Left lung (tissue), 4 donors: ENCODE measurements at regions not wholly inside any gene's neighbourhood (a gene's known extent, or its start where the extent isn't known, plus 50 kb on each side); places are given as distances from the start of the nearest gene placed in this dataset.

Experiments
- ATAC-seq: fragments of 200-7000 bp; cut with Tn5 transposase; one replicate; pipeline ENCODE4 v1.9.1; 2020; ENCODE audit warnings: moderate library complexity
- DNase-seq, 4 donors: peaks; one replicate each; pipeline ENCODE4 v3.0.0-alpha.2; 2013 to 2020
- H3K27ac ChIP-seq, 2 donors: fragments of 200-600 bp; sonication (generic) in 1 of 2; one replicate each; pipeline versions ENCODE4 v1.5.0 to v1.8.0; 2020 to 2021
- H3K27me3 ChIP-seq, 2 donors: fragments of 200-600 bp; sonication (generic) in 1 of 2; one replicate each; pipeline versions ENCODE4 v1.5.0 to v1.8.0; 2020 to 2021
- H3K36me3 ChIP-seq, 2 donors: fragments of 200-600 bp; sonication (generic) in 1 of 2; one replicate each; pipeline versions ENCODE4 v1.5.0 to v1.8.0; 2020 to 2021
- H3K4me1 ChIP-seq, 2 donors: fragments of 200-600 bp; one replicate each; pipeline ENCODE4 v1.8.0; 2021
- H3K4me3 ChIP-seq, 2 donors: fragments of 200-600 bp; sonication (generic) in 1 of 2; one replicate each; pipeline versions ENCODE4 v1.5.0 to v1.8.0; 2020 to 2021; ENCODE audit warnings: mild to moderate bottlenecking in 1 of 2
- H3K9me3 ChIP-seq, 2 donors: fragments of 200-600 bp; sonication (generic) in 1 of 2; one replicate each; pipeline versions ENCODE4 v1.5.0 to v1.8.0; 2020 to 2021
- CTCF ChIP-seq, 2 donors: fragments of 200-600 bp; sonication (generic) in 1 of 2; IDR thresholded peaks; one replicate each; pipeline versions ENCODE4 v1.5.0 to v1.8.0; 2021; ENCODE audit warnings: antibody characterized with exemption in 2 of 2
- intact Hi-C, 2 donors: fragments of 100-400 bp; cut with DNase I; formaldehyde crosslinking; loops; one replicate each; pipeline versions ENCODE4 v1.11.2 to v1.14.2; 2022
- donor health status: DM: no; HTN: yes; CAD: no.
- donor health status: DM: no; HTN: no; CAD: no.

DNA sequence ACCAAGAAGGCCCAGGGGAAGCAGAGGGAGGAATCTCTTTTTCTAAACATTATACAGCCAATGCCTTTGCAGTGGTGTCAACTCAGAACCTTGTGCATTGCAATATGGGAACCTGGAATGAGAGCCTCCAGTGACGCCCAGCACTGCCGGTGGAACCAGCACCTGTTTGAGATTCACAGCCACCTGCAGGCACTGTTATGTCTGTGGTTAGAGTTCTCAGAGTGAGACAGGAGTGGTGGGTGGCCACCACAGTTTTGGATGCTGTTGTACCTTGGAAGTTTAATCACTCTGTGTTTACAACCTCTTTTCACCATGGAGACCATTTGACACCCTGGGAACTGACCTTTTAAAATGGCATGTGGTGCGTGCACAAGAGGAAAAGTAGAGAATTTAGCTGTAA, 185.3 kb upstream of the KCNG1 start:
- H3K27me3 ChIP-seq: peaks cover 0 to 26% of the 10 kb centered on the region in 2 donors
- TF ChIP-seq CTCF (IDR thresholded peaks at IDR 0.05): no peak
- no peak overlapping the region for H3K4me3 ChIP-seq
- no peaks in the 10 kb centered on the region for H3K4me1 ChIP-seq
- DNase-seq (no peak), ATAC-seq (no peak)
- no peak overlapping the region for H3K27ac ChIP-seq
- H3K36me3 ChIP-seq: no peaks in the 10 kb centered on the region
- no peaks in the 10 kb centered on the region for H3K9me3 ChIP-seq
- intact Hi-C loops: no loop called here

- Histone ChIP-seq H3K27me3 (peaks cover 0 to 20% of the 10 kb centered on the region in 2 donors), H3K4me3 (no peak overlapping the region), H3K9me3 (no peaks in the 10 kb centered on the region), H3K4me1 (no peaks in the 10 kb centered on the region), H3K27ac (no peak overlapping the region), H3K36me3 (no peaks in the 10 kb centered on the region)
- DNase-seq (no peak), ATAC-seq (no peak)
- intact Hi-C loops: no loop called here
- TF ChIP-seq CTCF (IDR thresholded peaks at IDR 0.05): no peak
These were observed 183.2 kb upstream of the KCNG1 start for GRCh38 chr20:51206032-51206662.

DNA sequence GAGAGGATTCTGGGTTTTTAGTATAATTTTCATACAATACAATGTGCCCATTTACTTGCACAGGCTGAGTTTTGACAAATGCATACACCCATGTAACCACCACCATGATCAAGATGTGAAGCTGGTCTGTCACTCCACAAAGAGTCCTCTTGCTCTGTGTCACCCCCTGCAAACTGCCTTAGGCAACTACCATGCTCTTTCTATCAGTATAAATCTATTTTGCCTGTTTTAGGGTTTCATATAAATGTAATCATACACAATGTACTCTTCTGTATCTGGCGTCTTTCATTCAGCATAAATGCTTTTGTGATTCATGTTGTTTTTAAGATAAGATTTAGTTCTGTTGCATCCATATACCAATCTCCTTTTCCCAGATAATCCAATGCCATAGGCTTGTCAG, 181.9 kb upstream of the KCNG1 start:
- DNase-seq (no peak), ATAC-seq (no peak)
- intact Hi-C loops: no loop called here
- TF ChIP-seq CTCF (IDR thresholded peaks at IDR 0.05): no peak
- H3K9me3 ChIP-seq: no peaks in the 10 kb centered on the region
- no peaks in the 10 kb centered on the region for H3K4me1 ChIP-seq
- no peak overlapping the region for H3K4me3 ChIP-seq
- no peak overlapping the region for H3K27ac ChIP-seq
- peaks cover 0 to 18% of the 10 kb centered on the region in 2 donors for H3K27me3 ChIP-seq
- H3K36me3 ChIP-seq: no peaks in the 10 kb centered on the region

GRCh38 chr20:51204051-51204715, 181.3 kb upstream of the KCNG1 start:
- Histone ChIP-seq H3K27me3 (peaks cover 0 to 18% of the 10 kb centered on the region in 2 donors), H3K4me3 (no peak overlapping the region), H3K4me1 (no peaks in the 10 kb centered on the region), H3K27ac (no peak overlapping the region), H3K36me3 (no peaks in the 10 kb centered on the region), H3K9me3 (no peaks in the 10 kb centered on the region)
- no peak for TF ChIP-seq CTCF (IDR thresholded peaks at IDR 0.05)
- DNase-seq (no peak), ATAC-seq (no peak)
- intact Hi-C loops: no loop called here

DNA sequence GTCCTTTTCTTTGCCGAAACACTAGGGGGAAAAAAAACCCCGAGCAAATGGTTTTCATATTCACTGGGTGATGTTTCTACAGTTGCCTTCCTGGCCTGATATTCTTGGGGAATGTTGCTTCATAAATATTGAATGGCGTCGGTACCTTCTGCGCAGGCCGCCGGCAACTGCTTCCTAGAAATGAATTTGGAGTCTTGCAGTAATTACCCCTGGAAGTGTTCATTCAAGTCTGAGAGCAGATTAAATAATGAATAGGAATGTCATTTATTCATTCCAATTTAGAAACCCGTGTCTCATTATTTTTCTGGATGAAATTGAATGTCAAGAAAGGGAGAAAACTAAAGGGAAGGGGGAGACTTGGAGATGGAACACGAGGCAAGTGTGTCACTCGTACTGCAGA, 179.4 kb upstream of the KCNG1 start:
- Histone ChIP-seq H3K4me3 (no peak overlapping the region), H3K36me3 (no peaks in the 10 kb centered on the region), H3K9me3 (no peaks in the 10 kb centered on the region), H3K27me3 (peaks cover 0 to 24% of the 10 kb centered on the region in 2 donors), H3K27ac (no peak overlapping the region), H3K4me1 (no peaks in the 10 kb centered on the region)
- no peak for TF ChIP-seq CTCF (IDR thresholded peaks at IDR 0.05)
- DNase-seq: no peak
- no peak for ATAC-seq
- intact Hi-C loops: no loop called here
